PC-9 (cell line): ENCODE measurements at regions not wholly inside any gene's neighbourhood (a gene's known extent, or its start where the extent isn't known, plus 50 kb on each side); places are given as distances from the start of the nearest gene placed in this dataset.

ENCODE experiments used
- CTCF ChIP-seq: fragments of 200-600 bp; sonication (generic); conservative IDR thresholded peaks from 2 replicates; pipeline ENCODE4 v1.6.1; 2017; ENCODE audit warnings: mixed run types, antibody characterized with exemption, mild to moderate bottlenecking, moderate library complexity
- EZH2 ChIP-seq: fragments of 200-600 bp; sonication (generic); IDR thresholded peaks from 2 replicates; pipeline ENCODE4 v1.8.0; 2017; ENCODE audit warnings: antibody characterized with exemption, low read depth

GRCh38 chr1:5341471-5341870, 650.8 kb downstream of the NPHP4 start:
- TF ChIP-seq CTCF: no peak
- TF ChIP-seq EZH2: no peak
